Gastrocnemius medialis (tissue), 4 donors: ENCODE measurements at regions not wholly inside any gene's neighbourhood (a gene's known extent, or its start where the extent isn't known, plus 50 kb on each side); places are given as distances from the start of the nearest gene placed in this dataset.

ENCODE experiments used
- ATAC-seq, 2 donors: fragments of 150-250 bp; one replicate each; pipeline ENCODE4 v1.9.1; 2016
- DNase-seq, 2 donors: peaks; one replicate each; pipeline ENCODE4 v3.0.0-alpha.2; 2019
- H3K27ac ChIP-seq, 4 donors: fragments of 200-600 bp; sonication (generic); 1 replicate in 1 of 4; 2 replicates in 3 of 4; pipeline ENCODE4 v1.5.1; 2016 to 2018; ENCODE audit warnings: mild to moderate bottlenecking in 2 of 4, moderate library complexity in 1 of 4
- H3K27me3 ChIP-seq, 3 donors: fragments of 200-600 bp; sonication (generic) in 2 of 3; 1 replicate in 1 of 3; 2 replicates in 2 of 3; pipeline versions ENCODE4 v1.5.1 to v1.6.0; 2016 to 2019; ENCODE audit warnings: mild to moderate bottlenecking in 1 of 3, moderate library complexity in 1 of 3
- H3K36me3 ChIP-seq, 2 donors: fragments of 200-600 bp; sonication (generic) in 1 of 2; one replicate each; pipeline ENCODE4 v1.5.1; 2017 to 2018
- H3K4me1 ChIP-seq, 2 donors: fragments of 200-600 bp; sonication (generic) in 1 of 2; one replicate each; pipeline ENCODE4 v1.5.1; 2016 to 2017; ENCODE audit warnings: mild to moderate bottlenecking in 2 of 2
- H3K4me3 ChIP-seq, 4 donors: fragments of 200-600 bp; sonication (generic) in 3 of 4; 1 replicate in 1 of 4; 2 replicates in 3 of 4; pipeline ENCODE4 v1.5.1; 2016 to 2019; ENCODE audit warnings: mild to moderate bottlenecking in 2 of 4
- H3K9me3 ChIP-seq, 3 donors: fragments of 200-600 bp; sonication (generic) in 2 of 3; 1 replicate in 1 of 3; 2 replicates in 2 of 3; pipeline ENCODE4 v1.5.1; 2016 to 2019
- CTCF ChIP-seq, 5 experiments: fragments of 450-650 bp in 3 of 5; fragments of 200-600 bp in 2 of 5; sonication (generic) in 2 of 5; IDR thresholded peaks in 4 of 5; conservative IDR thresholded peaks in 1 of 5; 1 replicate in 4 of 5; 2 replicates in 1 of 5; pipeline ENCODE4 v1.5.1; 2016 to 2019; ENCODE audit warnings: antibody characterized with exemption in 5 of 5, mild to moderate bottlenecking in 3 of 5, moderate library complexity in 3 of 5
- POLR2A ChIP-seq, 2 donors: fragments of 450-650 bp; IDR thresholded peaks; one replicate each; pipeline ENCODE4 v1.6.1; 2017; ENCODE audit warnings: antibody characterized with exemption in 2 of 2, mild to moderate bottlenecking in 2 of 2, moderate library complexity in 2 of 2
- in situ Hi-C, 4 donors: fragments of 200-750 bp; cut with MboI; loops; one replicate each; pipeline versions ENCODE4 v1.15.0 to v1.8.0; 2017; ENCODE audit warnings: low sequenced_read_pairs in 4 of 4
- intact Hi-C: fragments of 100-400 bp; cut with DNase I; formaldehyde crosslinking; loops from one replicate; pipeline ENCODE4 v1.15.1; 2023; ENCODE audit warnings: low total_unique reads

- intact Hi-C loops, result no loop called here
- Histone ChIP-seq H3K36me3 (no peaks in the 10 kb centered on the region), H3K27me3 (no peaks in the 10 kb centered on the region), H3K4me1 (peaks cover 10 to 41% of the 10 kb centered on the region in 2 donors), H3K9me3 (no peaks in the 10 kb centered on the region), H3K4me3 (no peak overlapping the region), H3K27ac (no peak overlapping the region)
- TF ChIP-seq POLR2A (IDR thresholded peaks at IDR 0.05) (no peak), CTCF (IDR thresholded peaks at IDR 0.05 in 4 of 5, conservative IDR thresholded peaks at IDR 0.05 in 1 of 5) (no peak)
- in situ Hi-C loops, result loop anchor here in 1 of 4 donors (10.0 kb wide), 1 partner anchor 56 kb away; the partner anchor contains the start of gene LOXL4
- ATAC-seq (no peak), DNase-seq (no peak)
Observed at GRCh38 chr10:98320486-98321185, 52.6 kb upstream of the LOXL4 start.

GRCh38 chr10:98318861-98319260 lies 50.9 kb upstream of the LOXL4 start:
- intact Hi-C loops, result loop anchor here (10.0 kb wide), 1 partner anchor 1116 kb away; the partner anchor contains the start of gene GOT1
- TF ChIP-seq CTCF (IDR thresholded peaks at IDR 0.05 in 4 of 5, conservative IDR thresholded peaks at IDR 0.05 in 1 of 5) (no peak), POLR2A (IDR thresholded peaks at IDR 0.05) (no peak)

More at GRCh38 chr10:98318861-98319260, 50.9 kb upstream of the LOXL4 start:
- H3K36me3 ChIP-seq, result no peaks in the 10 kb centered on the region
- H3K27ac ChIP-seq, result peak overlapping the region in 2 of 4 donors; percentile 23 to 31
- no peak overlapping the region for H3K4me3 ChIP-seq
- no peaks in the 10 kb centered on the region for H3K27me3 ChIP-seq
- no peaks in the 10 kb centered on the region for H3K9me3 ChIP-seq
- ATAC-seq (no peak), DNase-seq (no peak)
- in situ Hi-C loops, result no loop called here
- peaks cover 28 to 58% of the 10 kb centered on the region in 2 donors for H3K4me1 ChIP-seq
